ENCODE measurements at regions not wholly inside any gene's neighbourhood (a gene's known extent, or its start where the extent isn't known, plus 50 kb on each side); places are given as distances from the start of the nearest gene placed in this dataset.

GRCh38 chr15:27595211-27595610, 503.9 kb downstream of the OCA2 start:
- Histone ChIP-seq H3K9ac (no peak overlapping the region), H3K27me3 (ENCODE audit: control insufficient read depth, insufficient read depth, low read length) (no peaks in the 10 kb centered on the region), H3K4me2 (ENCODE audit: low read length) (no peak overlapping the region), H3K4me3 (ENCODE audit: low read depth, low read length) (no peak overlapping the region), H3K4me1 (no peaks in the 10 kb centered on the region), H3K36me3 (ENCODE audit: control insufficient read depth, insufficient read depth, low read length) (no peaks in the 10 kb centered on the region), H3K79me2 (no peaks in the 10 kb centered on the region), H3K27ac (no peak overlapping the region), H2AFZ (no peak overlapping the region), H3K9me3 (ENCODE audit: control insufficient read depth, low read length) (no peaks in the 10 kb centered on the region)
- no peak for TF ChIP-seq CTCF (IDR thresholded peaks at IDR 0.05)

- Histone ChIP-seq H3K4me1 (no peaks in the 10 kb centered on the region), H3K4me3 (ENCODE audit: low read depth, low read length) (no peak overlapping the region), H3K27me3 (ENCODE audit: control insufficient read depth, insufficient read depth, low read length) (no peaks in the 10 kb centered on the region), H3K79me2 (no peaks in the 10 kb centered on the region), H3K9ac (no peak overlapping the region), H2AFZ (no peak overlapping the region), H3K27ac (no peak overlapping the region), H3K4me2 (ENCODE audit: low read length) (no peak overlapping the region), H3K9me3 (ENCODE audit: control insufficient read depth, low read length) (no peaks in the 10 kb centered on the region), H3K36me3 (ENCODE audit: control insufficient read depth, insufficient read depth, low read length) (no peaks in the 10 kb centered on the region)
- TF ChIP-seq CTCF (IDR thresholded peaks at IDR 0.05): no peak
These were observed 506.9 kb downstream of the OCA2 start for GRCh38 chr15:27592036-27592760.
